ENCODE measurements at regions not wholly inside any gene's neighbourhood (a gene's known extent, or its start where the extent isn't known, plus 50 kb on each side); places are given as distances from the start of the nearest gene placed in this dataset.

GRCh38 chr2:220451438-220451837, 824.0 kb downstream of the SLC4A3 start:
- H3K27ac ChIP-seq (ENCODE audit: low read depth in 1 of 2, low read length in 2 of 2), result no peak overlapping the region
- intact Hi-C loops (cut with DNase I, micrococcal nuclease), result no loop called here
- no peak overlapping the region for H3K4me3 Mint-ChIP-seq
- no peaks in the 10 kb centered on the region for H3K4me1 Mint-ChIP-seq (ENCODE audit: low read depth)
- H3K36me3 ChIP-seq (ENCODE audit: insufficient read depth, low read length), result no peaks in the 10 kb centered on the region
- ATAC-seq (ENCODE audit: poor library complexity) (no peak), DNase-seq (no peak)
- H3K4me1 ChIP-seq (ENCODE audit: insufficient read depth, low read length), result no peaks in the 10 kb centered on the region
- no peaks in the 10 kb centered on the region for H3K36me3 Mint-ChIP-seq (ENCODE audit: low read depth)
- H3K9me3 ChIP-seq (ENCODE audit: control insufficient read depth in 1 of 2, insufficient read depth in 1 of 2, low read length in 2 of 2), result no peaks in the 10 kb centered on the region
- no peaks in the 10 kb centered on the region for H3K27me3 Mint-ChIP-seq
- no peak overlapping the region for H3K4me3 ChIP-seq (ENCODE audit: low read length)
- POLR2A ChIA-PET, result no interaction called here
- H3K27ac Mint-ChIP-seq, result no peak overlapping the region
- CTCF ChIA-PET, result no interaction called here
- H3K27me3 ChIP-seq (ENCODE audit: control insufficient read depth in 1 of 2, insufficient read depth in 2 of 2, low read length in 2 of 2), result no peaks in the 10 kb centered on the region
- no peak for TF ChIP-seq CTCF (IDR thresholded peaks at IDR 0.05)
- H3K9me3 Mint-ChIP-seq, result peaks cover 2% of the 10 kb centered on the region

- no peak for ATAC-seq (ENCODE audit: poor library complexity)
- Histone ChIP-seq H3K4me3 (ENCODE audit: low read length) (no peak overlapping the region), H3K4me1 (ENCODE audit: insufficient read depth, low read length) (no peaks in the 10 kb centered on the region), H3K27me3 (ENCODE audit: control insufficient read depth in 1 of 2, insufficient read depth in 2 of 2, low read length in 2 of 2) (no peaks in the 10 kb centered on the region), H3K27ac (ENCODE audit: low read depth in 1 of 2, low read length in 2 of 2) (no peak overlapping the region), H3K9me3 (ENCODE audit: control insufficient read depth in 1 of 2, insufficient read depth in 1 of 2, low read length in 2 of 2) (no peaks in the 10 kb centered on the region), H3K36me3 (ENCODE audit: insufficient read depth, low read length) (no peaks in the 10 kb centered on the region)
- POLR2A ChIA-PET, result no interaction called here
- CTCF ChIA-PET, result no interaction called here
- intact Hi-C loops (cut with DNase I, micrococcal nuclease), result no loop called here
- Mint-ChIP-seq H3K27ac (no peak overlapping the region), H3K4me1 (ENCODE audit: low read depth) (no peaks in the 10 kb centered on the region), H3K4me3 (no peak overlapping the region), H3K27me3 (no peaks in the 10 kb centered on the region), H3K36me3 (ENCODE audit: low read depth) (no peaks in the 10 kb centered on the region), H3K9me3 (no peaks in the 10 kb centered on the region)
- no peak for TF ChIP-seq CTCF (IDR thresholded peaks at IDR 0.05)
- DNase-seq, result no peak
These were observed 825.1 kb downstream of the SLC4A3 start for GRCh38 chr2:220452561-220452960.

- Mint-ChIP-seq H3K4me3 (no peak overlapping the region), H3K27me3 (no peaks in the 10 kb centered on the region), H3K36me3 (ENCODE audit: low read depth) (no peaks in the 10 kb centered on the region), H3K9me3 (no peaks in the 10 kb centered on the region), H3K4me1 (ENCODE audit: low read depth) (no peaks in the 10 kb centered on the region), H3K27ac (no peak overlapping the region)
- no peak for TF ChIP-seq CTCF (IDR thresholded peaks at IDR 0.05)
- intact Hi-C loops (cut with DNase I, micrococcal nuclease), result no loop called here
- Histone ChIP-seq H3K36me3 (ENCODE audit: insufficient read depth, low read length) (no peaks in the 10 kb centered on the region), H3K4me3 (ENCODE audit: low read length) (no peak overlapping the region), H3K4me1 (ENCODE audit: insufficient read depth, low read length) (no peaks in the 10 kb centered on the region), H3K27me3 (ENCODE audit: control insufficient read depth in 1 of 2, insufficient read depth in 2 of 2, low read length in 2 of 2) (no peaks in the 10 kb centered on the region), H3K27ac (ENCODE audit: low read depth in 1 of 2, low read length in 2 of 2) (no peak overlapping the region), H3K9me3 (ENCODE audit: control insufficient read depth in 1 of 2, insufficient read depth in 1 of 2, low read length in 2 of 2) (no peaks in the 10 kb centered on the region)
- CTCF ChIA-PET, result no interaction called here
- ATAC-seq (ENCODE audit: poor library complexity), result no peak
- POLR2A ChIA-PET, result no interaction called here
- DNase-seq, result no peak
These were observed 828.0 kb downstream of the SLC4A3 start for GRCh38 chr2:220455351-220455990.
